Heart left ventricle (tissue), 16 donors: ENCODE measurements at regions not wholly inside any gene's neighbourhood (a gene's known extent, or its start where the extent isn't known, plus 50 kb on each side); places are given as distances from the start of the nearest gene placed in this dataset.

Source experiments
- ATAC-seq, 4 donors: fragments of 200-7000 bp; cut with Tn5 transposase; one replicate each; pipeline ENCODE4 v1.9.1; 2020 to 2022; ENCODE audit warnings: moderate library complexity in 4 of 4, mild to moderate bottlenecking in 3 of 4, moderate number of reproducible peaks in 1 of 4
- DNase-seq, 5 donors: peaks; one replicate each; pipeline ENCODE4 v3.0.0-alpha.2; 2020
- H3K27ac ChIP-seq, 12 donors: fragments of 200-600 bp; sonication (generic) in 4 of 12; one replicate each; pipeline versions ENCODE4 v1.5.0 to v1.8.0; 2016 to 2022; ENCODE audit warnings: mild to moderate bottlenecking in 2 of 12
- H3K27me3 ChIP-seq, 9 donors: fragments of 200-600 bp; sonication (generic) in 2 of 9; one replicate each; pipeline versions ENCODE4 v1.5.1 to v1.8.0; 2016 to 2022; ENCODE audit warnings: mild to moderate bottlenecking in 3 of 9
- H3K36me3 ChIP-seq, 9 donors: fragments of 200-600 bp; sonication (generic) in 2 of 9; one replicate each; pipeline versions ENCODE4 v1.5.0 to v1.8.0; 2018 to 2022; ENCODE audit warnings: mild to moderate bottlenecking in 2 of 9
- H3K4me1 ChIP-seq, 12 donors: fragments of 200-600 bp; sonication (generic) in 4 of 12; one replicate each; pipeline versions ENCODE4 v1.5.0 to v1.8.0; 2016 to 2022; ENCODE audit warnings: mild to moderate bottlenecking in 3 of 12
- H3K4me3 ChIP-seq, 12 donors: fragments of 200-600 bp; sonication (generic) in 4 of 12; one replicate each; pipeline versions ENCODE4 v1.5.0 to v1.8.0; 2017 to 2022; ENCODE audit warnings: mild to moderate bottlenecking in 9 of 12, moderate library complexity in 4 of 12
- H3K9me3 ChIP-seq, 12 donors: fragments of 200-600 bp; sonication (generic) in 4 of 12; one replicate each; pipeline versions ENCODE4 v1.5.0 to v1.8.0; 2016 to 2022; ENCODE audit warnings: mild to moderate bottlenecking in 1 of 12
- CTCF ChIP-seq, 12 donors: fragments of 200-600 bp; sonication (generic) in 4 of 12; IDR thresholded peaks; one replicate each; pipeline versions ENCODE4 v1.5.0 to v1.8.0; 2018 to 2022; ENCODE audit warnings: antibody characterized with exemption in 12 of 12, mild to moderate bottlenecking in 5 of 12
- POLR2A ChIP-seq, 2 donors: fragments of 450-650 bp; IDR thresholded peaks; one replicate each; pipeline ENCODE4 v1.6.1; 2017; ENCODE audit warnings: antibody characterized with exemption in 2 of 2, mild to moderate bottlenecking in 2 of 2, moderate library complexity in 2 of 2
- WGBS, 4 donors: extraction: QIAGEN DNeasy Blood & Tissue Kit in 2 of 4; methylation state at CpG; one replicate each; pipeline versions ENCODE4 v1.1.5 to v1.1.7; 2013 to 2018; 5-methylcytosine and 5-hydroxymethylcytosine counted together
- intact Hi-C, 10 donors: fragments of 100-400 bp; cut with DNase I; formaldehyde crosslinking; loops; one replicate each; pipeline versions ENCODE4 v1.11.1 to v1.14.2; 2022
- donor health status: ischemic (EF 13 %, LVEDD 7.1; RV severe dilation, severe dysfunction).
- donor health status: healthy with polysubstance abuse.
- donor health status: DM: no; HTN: yes; CAD: no.
- donor health status: DM: no; HTN: no; CAD: no.
- donor health status: ischemic (EF 25% LVEDD 6.9; RV normal size, moderate dysfunction).
- donor health status: ischemic (EF 25% LVEDD 5.7; RV mildly dilated, moderate dysfunction).
- donor health status: healthy.
- donor health status: DM: yes; HTN: yes; CAD: no.
- donor health status: ischemic (EF 35%, LVEDD 5.7; RV mildly dilated, moderate dysfunction).
- donor health status: nonischemic (EF 11% LVEDD 7.7; RV severe dilation, severe dysfunction).
- donor health status: DM: yes; HTN: yes; CAD: no.
- donor health status: PGD.
- donor health status: ischemic (EF 29% LVEDD 5.4; RV normal size, mild dysfunction).
- donor health status: nonischemic (EF 23%, LVEDD 6.1; RV moderate dilation, normal function).

GRCh38 chr10:121113385-121113696, 262.2 kb downstream of the WDR11 start:
- H3K9me3 ChIP-seq, result peaks cover 0 to 22% (median 3%) of the 10 kb centered on the region in 12 donors
- H3K4me1 ChIP-seq, result no peaks in the 10 kb centered on the region
- DNase-seq, result no peak
- intact Hi-C loops, result no loop called here
- no peak for ATAC-seq
- H3K27ac ChIP-seq, result no peak overlapping the region
- no peak for TF ChIP-seq POLR2A (IDR thresholded peaks at IDR 0.05)
- no peak for TF ChIP-seq CTCF (IDR thresholded peaks at IDR 0.05)
- H3K4me3 ChIP-seq, result no peak overlapping the region
- H3K36me3 ChIP-seq, result no peaks in the 10 kb centered on the region
- H3K27me3 ChIP-seq, result peaks cover 0 to 3% (median 0%) of the 10 kb centered on the region in 9 donors

GRCh38 chr10:121113911-121114310, 262.7 kb downstream of the WDR11 start:
- 52 to 67% (median 55%) methylated on average over 3 of the region's 3 CpGs for WGBS, 4 donors

GRCh38 chr10:121115154-121115553, 264.0 kb downstream of the WDR11 start:
- DNase-seq (no peak), ATAC-seq (no peak)
- Histone ChIP-seq H3K36me3 (no peaks in the 10 kb centered on the region), H3K9me3 (peaks cover 0 to 22% (median 3%) of the 10 kb centered on the region in 12 donors), H3K4me1 (no peaks in the 10 kb centered on the region), H3K27ac (no peak overlapping the region), H3K27me3 (peaks cover 0 to 3% (median 0%) of the 10 kb centered on the region in 9 donors), H3K4me3 (no peak overlapping the region)
- intact Hi-C loops, result no loop called here
- WGBS, 4 donors, result 88 to 93% (median 92%) methylated on average over 1 of the region's 1 CpG
- no peak for TF ChIP-seq CTCF (IDR thresholded peaks at IDR 0.05)

More at GRCh38 chr10:121113911-121114310, 262.7 kb downstream of the WDR11 start:
- no peak for TF ChIP-seq POLR2A (IDR thresholded peaks at IDR 0.05)
- no peak for TF ChIP-seq CTCF (IDR thresholded peaks at IDR 0.05)
- DNase-seq, result no peak
- Histone ChIP-seq H3K27me3 (peaks cover 0 to 3% (median 0%) of the 10 kb centered on the region in 9 donors), H3K9me3 (peaks cover 0 to 22% (median 3%) of the 10 kb centered on the region in 12 donors), H3K4me1 (no peaks in the 10 kb centered on the region), H3K27ac (no peak overlapping the region), H3K36me3 (no peaks in the 10 kb centered on the region), H3K4me3 (no peak overlapping the region)
- intact Hi-C loops, result no loop called here
- ATAC-seq, result no peak

GRCh38 chr10:121121462-121121861, 270.3 kb downstream of the WDR11 start:
- intact Hi-C loops, result no loop called here
- Histone ChIP-seq H3K9me3 (peaks cover 0 to 11% (median 0%) of the 10 kb centered on the region in 12 donors), H3K36me3 (no peaks in the 10 kb centered on the region), H3K4me3 (no peak overlapping the region), H3K27ac (no peak overlapping the region), H3K4me1 (no peaks in the 10 kb centered on the region), H3K27me3 (no peaks in the 10 kb centered on the region)
- DNase-seq, result no peak
- no peak for TF ChIP-seq POLR2A (IDR thresholded peaks at IDR 0.05)
- TF ChIP-seq CTCF (IDR thresholded peaks at IDR 0.05), result no peak
- WGBS, 4 donors, result 71 to 85% (median 79%) methylated on average over 7 of the region's 7 CpGs
- no peak for ATAC-seq
